Glomerular visceral epithelial cell (primary cell): ENCODE measurements at regions not wholly inside any gene's neighbourhood (a gene's known extent, or its start where the extent isn't known, plus 50 kb on each side); places are given as distances from the start of the nearest gene placed in this dataset.
"Not testable (repeated sequence)": the region's sequence is repeated elsewhere in the genome, so short reads cannot be mapped to it uniquely, and the experiment has no call there.

Source experiments
- DNase-seq: peaks from one replicate; pipeline ENCODE4 v3.0.0-alpha.2; 2016; ENCODE audit errors: extremely low spot score

GRCh38 chr6:151671195-151671594, 136.3 kb upstream of the ESR1 start:
- DNase-seq, result no peak

- DNase-seq, result no peak
These were observed 132.9 kb upstream of the ESR1 start for GRCh38 chr6:151674578-151674977.

- peak; percentile 39 for DNase-seq
These were observed 131.6 kb upstream of the ESR1 start for GRCh38 chr6:151675746-151676459.

GRCh38 chr6:151676460-151676945, 131.0 kb upstream of the ESR1 start:
- no peak for DNase-seq

DNA sequence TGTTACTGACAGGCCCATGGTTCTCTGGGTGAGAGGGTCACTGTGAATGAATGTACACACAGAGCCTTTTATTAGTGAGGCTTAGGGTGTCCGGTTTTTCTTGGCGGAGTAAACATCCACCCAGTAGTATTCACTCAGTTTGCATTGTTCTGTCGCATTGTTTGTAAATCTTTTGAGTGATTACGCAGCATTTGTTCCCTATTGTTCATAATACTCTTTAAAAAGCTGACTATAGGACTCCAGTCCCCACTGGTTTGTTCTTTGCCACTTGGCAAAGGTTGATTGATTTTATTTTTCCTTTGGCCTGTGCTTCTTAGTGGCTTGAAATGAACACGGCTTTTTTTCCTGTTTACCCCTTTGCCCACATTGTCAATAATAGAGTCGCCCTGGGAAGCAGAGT, 130.1 kb upstream of the ESR1 start:
- no peak for DNase-seq

GRCh38 chr6:151679081-151679480, 128.4 kb upstream of the ESR1 start:
- DNase-seq, result no peak

GRCh38 chr6:151679941-151680340, 127.5 kb upstream of the ESR1 start:
- DNase-seq, result no peak

DNA sequence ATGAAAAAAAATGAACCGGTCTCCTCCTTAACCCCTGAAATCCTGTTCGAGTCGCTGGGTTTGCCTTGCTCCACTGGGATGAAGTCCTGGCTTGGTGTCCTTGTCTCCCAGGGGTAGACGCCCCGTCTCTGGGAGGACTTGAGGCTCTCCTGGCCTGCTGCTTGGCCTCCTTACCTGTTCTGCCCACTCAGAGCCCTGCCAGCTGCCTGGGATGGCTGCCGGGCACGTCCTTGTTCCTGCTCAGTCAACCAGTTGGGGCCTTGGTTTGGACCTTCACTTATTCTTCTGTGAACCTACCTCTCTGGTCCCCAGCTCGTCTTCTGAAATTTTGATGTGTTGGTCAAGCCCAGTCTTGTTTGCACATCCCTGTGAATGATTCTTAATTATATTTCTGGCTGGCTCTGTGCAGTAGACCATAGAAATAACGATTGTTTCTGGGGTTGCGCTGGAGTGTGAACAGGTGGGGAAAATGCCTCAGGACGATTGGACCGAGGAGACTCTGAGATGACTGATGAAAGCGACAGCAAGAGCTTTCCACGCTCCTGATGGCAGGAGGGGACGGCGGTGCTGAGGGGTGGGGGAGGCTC, 126.5 kb upstream of the ESR1 start:
- DNase-seq, result peak; percentile 21

DNA sequence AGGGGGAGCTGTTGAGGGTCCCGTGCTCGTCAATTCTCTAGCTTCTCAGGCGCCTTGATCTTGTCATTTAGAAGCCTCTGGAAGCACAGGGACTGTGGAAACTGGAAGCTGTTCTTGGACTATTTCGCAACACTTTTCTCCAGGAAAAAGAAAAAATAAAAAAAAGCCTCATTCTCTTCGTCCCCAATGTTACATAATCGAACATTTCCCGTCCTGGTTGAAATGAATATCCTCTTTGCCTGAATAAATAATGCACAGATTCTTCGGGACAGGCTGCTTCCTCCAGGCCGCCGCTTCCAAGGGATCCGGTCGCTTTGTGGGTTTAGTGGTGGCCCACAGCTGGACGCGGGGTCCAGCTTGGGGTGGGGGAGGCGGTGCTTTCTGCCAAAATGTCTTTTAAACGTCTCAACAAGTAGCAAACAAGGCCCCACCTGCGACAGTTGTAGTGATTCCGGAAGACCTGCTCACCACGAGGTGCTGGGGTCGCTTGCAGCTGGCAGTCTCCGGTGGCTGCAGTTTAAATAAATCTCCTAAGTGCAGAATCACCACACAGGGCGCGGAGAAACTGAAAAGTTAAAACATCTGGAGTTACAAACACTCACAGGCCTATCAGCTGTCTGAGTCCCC, 125.9 kb upstream of the ESR1 start:
- no peak for DNase-seq

DNA sequence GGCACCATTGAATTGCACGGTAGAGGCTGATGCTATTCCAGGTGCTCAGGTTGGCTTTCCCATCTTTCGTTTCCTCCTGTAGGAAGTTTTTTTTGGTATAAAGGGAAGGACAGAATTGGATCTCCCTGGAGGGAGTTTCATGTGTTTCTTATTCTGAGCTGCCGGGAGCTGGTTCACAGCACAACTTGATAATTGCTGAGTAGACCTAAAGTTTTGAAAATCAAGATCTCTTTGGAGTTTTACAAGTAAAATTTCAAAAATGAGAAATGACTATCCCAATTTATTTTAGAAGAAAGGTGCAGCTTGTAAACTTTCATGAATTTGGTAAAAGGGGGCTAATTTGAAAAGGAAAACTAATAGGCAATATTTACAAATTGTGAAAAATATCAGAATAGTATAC, 125.2 kb upstream of the ESR1 start:
- DNase-seq, result no peak

DNA sequence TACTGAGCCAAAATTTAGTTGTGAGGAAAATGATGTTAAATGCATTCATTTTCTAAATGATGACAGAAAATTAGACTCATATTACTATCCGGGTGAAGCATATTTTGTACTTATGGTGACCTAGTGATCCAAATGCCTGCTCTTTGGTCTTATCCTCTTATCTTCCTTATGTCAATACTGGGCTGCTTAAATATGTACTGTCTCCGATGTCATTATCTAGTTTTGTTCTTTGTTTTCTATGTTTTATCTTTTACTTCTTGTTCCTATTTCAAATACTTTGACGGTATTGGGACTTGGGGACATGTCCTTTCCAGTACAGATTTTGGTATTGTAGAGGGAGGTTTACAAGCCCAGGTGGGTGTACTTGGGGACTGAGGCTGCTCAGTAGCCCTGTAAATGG, 124.6 kb upstream of the ESR1 start:
- DNase-seq, result no peak

GRCh38 chr6:151683381-151683780, 124.1 kb upstream of the ESR1 start:
- DNase-seq, result no peak

DNA sequence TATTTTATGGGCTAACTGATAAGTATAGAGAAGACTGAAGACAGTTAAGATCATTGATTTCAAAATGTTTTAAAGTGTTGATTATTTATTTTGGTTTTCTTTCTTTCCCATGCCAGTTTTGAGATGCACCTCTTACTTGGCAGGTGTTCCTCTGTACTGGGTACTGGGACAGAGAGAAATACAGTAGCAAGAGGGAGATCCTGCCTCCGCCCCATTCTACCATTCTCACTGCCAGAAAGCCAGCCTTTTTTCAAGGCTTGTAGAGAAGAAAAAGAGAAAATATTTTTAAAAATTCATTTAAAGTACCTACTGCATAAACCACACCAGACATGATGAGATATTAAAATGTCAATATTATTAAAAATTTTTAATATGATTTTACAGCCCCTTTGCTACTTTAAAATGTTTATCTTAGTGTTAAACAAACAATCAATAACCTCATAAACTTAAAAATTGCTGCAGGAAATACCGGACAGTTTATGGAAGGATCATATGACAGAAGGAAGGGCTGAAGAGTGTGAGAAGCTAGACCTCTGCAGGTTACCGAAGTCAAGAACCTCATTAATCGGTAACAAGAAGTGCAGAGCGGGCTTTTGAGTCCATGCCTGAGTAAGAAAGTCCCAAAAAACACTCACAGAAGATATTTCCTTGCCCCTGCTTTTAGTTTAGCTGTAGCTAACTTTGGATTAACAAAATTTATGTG, 117.8 kb upstream of the ESR1 start:
- DNase-seq, result no peak

GRCh38 chr6:151690303-151690702, 117.2 kb upstream of the ESR1 start:
- DNase-seq, result no peak

DNA sequence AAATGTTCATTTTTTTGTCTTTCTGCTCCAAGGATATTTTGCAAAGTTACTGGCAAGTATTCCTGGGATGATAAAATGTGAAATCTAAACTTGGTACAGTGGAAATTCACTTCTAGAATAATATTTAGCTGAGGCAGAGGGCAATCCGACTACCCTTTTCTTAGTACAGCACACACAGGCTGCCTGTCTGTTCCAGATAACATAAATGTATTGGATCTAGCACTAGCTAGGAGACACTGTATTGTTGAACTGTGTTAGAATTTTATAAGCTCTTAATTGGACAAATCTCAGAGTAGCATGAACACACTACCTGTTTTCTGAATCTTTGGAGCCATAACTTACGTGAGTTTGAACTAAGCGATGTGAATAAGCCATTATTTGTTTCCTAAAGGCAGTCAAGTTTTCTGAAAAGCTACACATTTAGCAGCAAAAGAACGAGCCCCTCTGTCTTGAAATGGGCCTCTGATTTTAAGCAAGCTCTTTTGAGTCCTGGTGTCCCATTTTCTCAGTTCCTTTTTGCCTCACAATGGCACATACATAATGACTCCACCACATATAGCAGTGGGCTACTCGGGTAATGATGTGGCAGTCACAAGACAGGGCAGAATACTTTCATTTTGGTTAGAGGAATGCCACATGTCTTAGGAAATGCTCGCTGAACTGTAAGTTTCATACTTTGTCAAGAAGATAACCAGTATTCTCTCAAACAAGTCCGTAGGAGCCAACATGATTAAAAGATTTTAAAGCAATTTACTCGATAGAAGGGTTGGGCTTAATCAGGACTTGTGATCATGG, 116.5 kb upstream of the ESR1 start:
- peak; percentile 31 for DNase-seq

DNA sequence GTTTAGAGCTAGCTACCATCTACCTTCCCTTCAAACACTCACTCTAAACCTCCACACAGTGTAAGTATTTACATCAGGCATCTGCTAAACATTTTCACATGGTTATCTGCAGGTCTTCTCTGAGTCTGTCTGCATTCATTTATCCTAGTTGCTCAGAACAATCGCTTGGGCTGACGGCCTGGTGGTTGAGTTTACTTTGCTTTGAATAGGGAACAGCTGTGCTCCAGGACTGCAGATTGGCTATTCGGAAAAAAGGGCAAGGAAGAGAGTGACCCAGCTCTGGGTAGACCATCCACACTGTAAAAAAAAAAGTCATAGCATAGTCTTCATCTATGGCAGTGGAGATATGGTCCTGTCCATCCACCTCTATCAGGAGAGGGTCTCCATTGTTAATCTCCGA, 115.3 kb upstream of the ESR1 start:
- no peak for DNase-seq

DNA sequence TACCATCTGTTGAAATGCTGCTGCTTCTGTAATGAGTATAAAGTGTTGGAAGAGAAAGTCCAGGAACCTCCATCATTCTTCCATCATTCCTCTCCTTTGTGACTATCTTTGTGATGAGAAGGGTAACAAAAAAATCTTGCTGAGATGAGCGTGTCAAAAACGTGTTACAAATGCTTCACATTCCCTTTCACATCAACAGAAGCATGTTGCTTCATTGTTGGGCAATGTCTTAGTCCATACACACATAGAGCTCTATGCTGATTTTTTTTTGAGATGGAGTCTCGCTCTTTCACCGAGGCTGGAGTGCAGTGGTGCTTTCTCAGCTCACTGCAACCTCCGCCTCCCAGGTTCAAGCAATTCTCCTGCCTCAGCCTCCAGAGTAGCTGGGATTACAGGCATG, 114.1 kb upstream of the ESR1 start:
- DNase-seq, result no peak

DNA sequence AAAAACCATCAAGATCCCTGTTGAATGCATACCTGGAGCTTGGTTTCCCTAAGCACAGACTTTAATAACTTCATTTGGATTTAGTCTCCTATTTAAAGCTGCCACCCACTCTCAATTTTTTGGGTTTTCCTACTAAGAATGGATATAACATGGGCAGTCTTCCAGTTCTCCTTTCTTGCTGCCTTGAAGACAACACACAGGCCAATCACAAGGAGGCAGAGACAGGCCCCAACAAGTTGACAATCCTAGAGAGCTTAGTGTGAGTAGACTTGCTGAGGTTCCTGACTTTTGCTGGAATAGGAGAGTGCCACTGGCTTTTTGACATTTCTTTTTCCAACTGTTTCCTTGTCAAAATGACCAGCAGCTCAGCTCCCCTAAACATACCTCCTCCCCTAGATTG, 112.3 kb upstream of the ESR1 start:
- DNase-seq, result no peak

DNA sequence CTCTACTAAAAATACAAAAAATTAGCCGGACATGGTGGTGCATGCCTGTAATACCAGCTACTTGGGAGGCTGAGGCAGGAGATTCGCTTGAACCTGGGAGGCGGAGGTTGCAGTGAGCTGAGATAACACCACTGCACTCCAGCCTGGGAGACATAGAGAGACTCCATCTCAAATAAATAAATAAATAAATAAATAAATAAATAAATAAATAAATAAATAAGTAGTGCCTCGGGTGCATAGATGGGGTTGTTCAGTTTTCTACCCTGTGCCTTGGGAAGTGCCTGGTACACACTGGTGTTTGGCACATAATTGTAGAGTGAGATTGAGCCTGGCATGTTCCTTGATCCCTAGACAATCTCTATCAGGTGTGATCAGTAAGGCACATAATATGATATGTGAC, 111.2 kb upstream of the ESR1 start:
- DNase-seq, result not testable (repeated sequence)

- no peak for DNase-seq
These were observed 108.4 kb upstream of the ESR1 start for GRCh38 chr6:151698931-151699700.

DNA sequence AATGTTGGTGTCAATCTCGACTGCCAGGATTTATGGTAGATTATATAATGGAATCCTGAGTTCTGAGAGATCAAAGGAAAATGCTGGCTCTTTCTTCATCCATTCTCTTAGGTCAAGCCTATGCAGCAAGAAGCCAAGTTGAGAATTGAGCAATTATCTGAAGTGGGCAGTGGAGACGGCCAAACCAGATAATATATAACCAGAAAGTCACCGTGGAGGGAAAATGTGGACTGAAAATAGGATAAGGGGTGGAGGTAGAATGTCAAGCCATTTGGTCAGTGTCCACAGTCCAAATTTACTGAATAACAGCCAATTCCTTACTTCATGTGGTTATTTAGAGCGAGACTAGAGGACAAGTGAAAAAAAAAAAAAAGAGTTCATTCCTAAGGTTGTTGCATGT, 107.8 kb upstream of the ESR1 start:
- no peak for DNase-seq
